PC-9 (cell line): ENCODE measurements at regions not wholly inside any gene's neighbourhood (a gene's known extent, or its start where the extent isn't known, plus 50 kb on each side); places are given as distances from the start of the nearest gene placed in this dataset.

ENCODE experiments used
- CTCF ChIP-seq: fragments of 200-600 bp; sonication (generic); conservative IDR thresholded peaks from 2 replicates; pipeline ENCODE4 v1.6.1; 2017; ENCODE audit warnings: mixed run types, antibody characterized with exemption, mild to moderate bottlenecking, moderate library complexity
- EZH2 ChIP-seq: fragments of 200-600 bp; sonication (generic); IDR thresholded peaks from 2 replicates; pipeline ENCODE4 v1.8.0; 2017; ENCODE audit warnings: antibody characterized with exemption, low read depth

GRCh38 chr3:150270883-150271590 is 137.1 kb upstream of the TSC22D2 start:
- TF ChIP-seq CTCF (no peak), EZH2 (no peak)
